A549 (cell line): ENCODE measurements at regions not wholly inside any gene's neighbourhood (a gene's known extent, or its start where the extent isn't known, plus 50 kb on each side); places are given as distances from the start of the nearest gene placed in this dataset.
A peak's percentile ranks its signal among the peaks of the same experiment; 100 is the strongest.

ENCODE experiments used
- ATAC-seq, 2 experiments: fragments of 200-7000 bp in 1 of 2; fragments of >200 bp in 1 of 2; cut with Nextera tagmentation in 1 of 2; cut with Tn5 transposase in 1 of 2; 3 replicates each; pipeline versions ENCODE4 v1.8.0 to v1.9.1; 2018 to 2020; ENCODE audit warnings: mild to moderate bottlenecking in 1 of 2, moderate library complexity in 1 of 2
- CTCF ChIA-PET: fragments of 300-600 bp; sonication (Branson Sonifier 250); formaldehyde crosslinking; extraction: SDS; loops from one replicate; lab custom pipeline; 2021; ENCODE audit warnings: antibody characterized with exemption, inconsistent platforms; lab: Yijun Ruan, JAX
- POLR2A ChIA-PET: fragments of 350-600 bp; formaldehyde crosslinking; extraction: SDS; loops from one replicate; lab custom pipeline; 2021; ENCODE audit warnings: antibody characterized with exemption, inconsistent platforms; lab: Yijun Ruan, JAX
- DNase-seq, 2 experiments: peaks; one replicate each; pipeline versions ENCODE4 v3.0.0 to v3.0.0-alpha.2; 2011 to 2016; ENCODE audit warnings: low read depth in 1 of 2, low spot score in 1 of 2
- FAIRE-seq: peaks from 2 replicates; lab custom pipeline; 2011; peaks lifted over from hg19 to GRCh38; lab: Jason Lieb, UNC
- H3K27ac ChIP-seq, 2 experiments: fragments of >200 bp; sonication (Bioruptor Twin); formaldehyde crosslinking; 3 replicates each; pipeline ENCODE4 v1.5.1; 2016 to 2017
- H3K4me1 ChIP-seq: fragments of >200 bp; sonication (Bioruptor Twin); formaldehyde crosslinking; 3 replicates; pipeline ENCODE4 v1.6.1; 2016
- H3K4me2 ChIP-seq: fragments of >200 bp; sonication (Bioruptor Twin); formaldehyde crosslinking; 3 replicates; pipeline ENCODE4 v1.6.1; 2016
- H3K4me3 ChIP-seq: fragments of >200 bp; sonication (Bioruptor Twin); formaldehyde crosslinking; 3 replicates; pipeline ENCODE4 v1.5.1; 2016
- H3K9me3 ChIP-seq: fragments of >200 bp; sonication (Bioruptor Twin); formaldehyde crosslinking; 3 replicates; pipeline ENCODE4 v1.6.1; 2016
- CBX8 ChIP-seq: fragments of 200-600 bp; sonication (generic); IDR thresholded peaks from 2 replicates; pipeline ENCODE4 v1.6.1; 2016
- CEBPB ChIP-seq, 2 experiments: fragments of >200 bp in 1 of 2; sonication (Bioruptor Twin) in 1 of 2; formaldehyde crosslinking in 1 of 2; IDR thresholded peaks; 2 replicates each; pipeline ENCODE4 v1.6.1; 2012 to 2016
- FOSB ChIP-seq: fragments of 250-450 bp; sonication (Bioruptor Pico); IDR thresholded peaks from 2 replicates; pipeline ENCODE4 v1.5.0; 2020; ENCODE audit warnings: mild to moderate bottlenecking, moderate library complexity
- FOSL2 ChIP-seq, 2 experiments: fragments of 450-650 bp in 1 of 2; fragments of >200 bp in 1 of 2; sonication (Bioruptor Twin) in 1 of 2; formaldehyde crosslinking; IDR thresholded peaks; 2 replicates each; pipeline versions ENCODE4 v1.5.0 to v1.6.1; 2016 to 2020; ENCODE audit warnings: mild to moderate bottlenecking in 1 of 2, moderate library complexity in 1 of 2
- FOXS1 ChIP-seq: fragments of 250-450 bp; sonication (Bioruptor Pico); IDR thresholded peaks from 2 replicates; pipeline ENCODE4 v1.5.0; 2020; ENCODE audit warnings: mild to moderate bottlenecking, moderate library complexity
- HOXB5 ChIP-seq: fragments of 250-450 bp; sonication (Bioruptor Pico); IDR thresholded peaks from 2 replicates; pipeline ENCODE4 v1.5.0; 2020; ENCODE audit warnings: mild to moderate bottlenecking, moderate library complexity
- KDM5A ChIP-seq: fragments of 200-600 bp; sonication (generic); IDR thresholded peaks from 2 replicates; pipeline ENCODE4 v1.6.1; 2016; ENCODE audit warnings: antibody characterized with exemption, mild to moderate bottlenecking
- MAZ ChIP-seq: fragments of 150-350 bp; IDR thresholded peaks from 2 replicates; pipeline ENCODE4 v1.6.1; 2014; ENCODE audit warnings: antibody characterized with exemption, low read depth, low read length, borderline replicate concordance
- MYC ChIP-seq: IDR thresholded peaks from 2 replicates; pipeline ENCODE4 v1.6.1; 2012; ENCODE audit warnings: mild to moderate bottlenecking, inconsistent platforms, low read length, improper control_type of control experiment, borderline replicate concordance
- NFE2L2 ChIP-seq: fragments of 150-350 bp; conservative IDR thresholded peaks from 2 replicates; pipeline ENCODE4 v1.6.1; 2014; ENCODE audit warnings: low read length
- POLR2A ChIP-seq: IDR thresholded peaks from 2 replicates; pipeline ENCODE4 v1.6.1; 2012; ENCODE audit warnings: mild to moderate bottlenecking, low read length
- RAD21 ChIP-seq, 2 experiments: fragments of >200 bp in 1 of 2; sonication (Bioruptor Twin) in 1 of 2; formaldehyde crosslinking in 1 of 2; IDR thresholded peaks in 1 of 2; conservative IDR thresholded peaks in 1 of 2; 2 replicates in 1 of 2; 3 replicates in 1 of 2; pipeline ENCODE4 v1.6.1; 2012 to 2018; ENCODE audit warnings: inconsistent platforms in 1 of 2
- SMC3 ChIP-seq: fragments of >200 bp; sonication (Bioruptor Twin); formaldehyde crosslinking; IDR thresholded peaks from 3 replicates; pipeline ENCODE4 v1.6.1; 2018; ENCODE audit warnings: inconsistent platforms
- SREBF2 ChIP-seq: fragments of 450-650 bp; IDR thresholded peaks from 2 replicates; pipeline ENCODE4 v1.6.1; 2014; ENCODE audit warnings: mild to moderate bottlenecking, moderate library complexity
- TP53 ChIP-seq: fragments of 250-450 bp; sonication (Bioruptor Pico); IDR thresholded peaks from 2 replicates; pipeline ENCODE4 v1.5.0; 2021; ENCODE audit warnings: mild to moderate bottlenecking, moderate library complexity
- ZFP36 ChIP-seq: fragments of 450-650 bp; IDR thresholded peaks from 2 replicates; pipeline ENCODE4 v1.6.1; 2014; ENCODE audit warnings: borderline replicate concordance; ENCODE audit not compliant: partially characterized antibody
- ZSCAN20 ChIP-seq: fragments of 250-450 bp; sonication (Bioruptor Pico); IDR thresholded peaks from 2 replicates; pipeline ENCODE4 v1.8.0; 2022; ENCODE audit warnings: mild to moderate bottlenecking, moderate library complexity
- WGBS: methylation state at CpG from one replicate; pipeline ENCODE4 v1.1.6; 2017; ENCODE audit errors: missing lambda C conversion rate; 5-methylcytosine and 5-hydroxymethylcytosine counted together
- TF ChIP-seq, protein P1 (sequence below): fragments of >200 bp; sonication (Bioruptor Twin); formaldehyde crosslinking; IDR thresholded peaks from 3 replicates; pipeline ENCODE4 v1.5.1; 2016
- TF ChIP-seq, protein P2 (sequence below): fragments of 200-600 bp; sonication (generic); IDR thresholded peaks from 2 replicates; pipeline ENCODE4 v1.6.1; 2016; ENCODE audit warnings: antibody characterized with exemption, mild to moderate bottlenecking, moderate library complexity
- TF ChIP-seq, protein P3 (sequence below): IDR thresholded peaks from 2 replicates; pipeline ENCODE4 v1.6.1; 2012
- TF ChIP-seq, protein P4 (sequence below): fragments of 150-350 bp; IDR thresholded peaks from 2 replicates; pipeline ENCODE4 v1.6.1; 2014; ENCODE audit warnings: low read depth, mild to moderate bottlenecking, low read length

DNA sequence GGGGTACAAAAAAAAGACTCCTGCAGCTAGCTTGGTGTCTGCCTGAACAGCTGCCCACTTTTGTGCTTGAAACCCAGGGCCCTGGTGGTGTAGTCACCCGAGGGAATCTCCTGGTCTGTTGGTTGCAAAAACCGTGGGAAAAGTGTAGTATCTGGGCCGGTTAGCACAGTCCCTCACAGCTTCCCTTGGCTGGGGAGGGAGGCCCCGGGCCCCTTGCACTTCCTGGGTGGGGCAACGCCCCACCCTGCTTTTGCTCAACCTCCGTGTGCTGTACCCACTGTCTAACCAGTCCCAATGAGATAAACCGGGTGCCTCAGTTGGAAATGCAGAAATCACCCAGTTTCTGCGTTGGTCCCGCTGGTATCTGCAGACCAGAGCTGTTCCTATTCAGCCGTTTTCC lies 211.7 kb upstream of the ZPLD1 start (continued):
- TF ChIP-seq, protein P1, sequence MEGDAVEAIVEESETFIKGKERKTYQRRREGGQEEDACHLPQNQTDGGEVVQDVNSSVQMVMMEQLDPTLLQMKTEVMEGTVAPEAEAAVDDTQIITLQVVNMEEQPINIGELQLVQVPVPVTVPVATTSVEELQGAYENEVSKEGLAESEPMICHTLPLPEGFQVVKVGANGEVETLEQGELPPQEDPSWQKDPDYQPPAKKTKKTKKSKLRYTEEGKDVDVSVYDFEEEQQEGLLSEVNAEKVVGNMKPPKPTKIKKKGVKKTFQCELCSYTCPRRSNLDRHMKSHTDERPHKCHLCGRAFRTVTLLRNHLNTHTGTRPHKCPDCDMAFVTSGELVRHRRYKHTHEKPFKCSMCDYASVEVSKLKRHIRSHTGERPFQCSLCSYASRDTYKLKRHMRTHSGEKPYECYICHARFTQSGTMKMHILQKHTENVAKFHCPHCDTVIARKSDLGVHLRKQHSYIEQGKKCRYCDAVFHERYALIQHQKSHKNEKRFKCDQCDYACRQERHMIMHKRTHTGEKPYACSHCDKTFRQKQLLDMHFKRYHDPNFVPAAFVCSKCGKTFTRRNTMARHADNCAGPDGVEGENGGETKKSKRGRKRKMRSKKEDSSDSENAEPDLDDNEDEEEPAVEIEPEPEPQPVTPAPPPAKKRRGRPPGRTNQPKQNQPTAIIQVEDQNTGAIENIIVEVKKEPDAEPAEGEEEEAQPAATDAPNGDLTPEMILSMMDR = no peak
- no peak for TF ChIP-seq TP53 (CRISPR knock-in tag)
- TF ChIP-seq, protein P2, sequence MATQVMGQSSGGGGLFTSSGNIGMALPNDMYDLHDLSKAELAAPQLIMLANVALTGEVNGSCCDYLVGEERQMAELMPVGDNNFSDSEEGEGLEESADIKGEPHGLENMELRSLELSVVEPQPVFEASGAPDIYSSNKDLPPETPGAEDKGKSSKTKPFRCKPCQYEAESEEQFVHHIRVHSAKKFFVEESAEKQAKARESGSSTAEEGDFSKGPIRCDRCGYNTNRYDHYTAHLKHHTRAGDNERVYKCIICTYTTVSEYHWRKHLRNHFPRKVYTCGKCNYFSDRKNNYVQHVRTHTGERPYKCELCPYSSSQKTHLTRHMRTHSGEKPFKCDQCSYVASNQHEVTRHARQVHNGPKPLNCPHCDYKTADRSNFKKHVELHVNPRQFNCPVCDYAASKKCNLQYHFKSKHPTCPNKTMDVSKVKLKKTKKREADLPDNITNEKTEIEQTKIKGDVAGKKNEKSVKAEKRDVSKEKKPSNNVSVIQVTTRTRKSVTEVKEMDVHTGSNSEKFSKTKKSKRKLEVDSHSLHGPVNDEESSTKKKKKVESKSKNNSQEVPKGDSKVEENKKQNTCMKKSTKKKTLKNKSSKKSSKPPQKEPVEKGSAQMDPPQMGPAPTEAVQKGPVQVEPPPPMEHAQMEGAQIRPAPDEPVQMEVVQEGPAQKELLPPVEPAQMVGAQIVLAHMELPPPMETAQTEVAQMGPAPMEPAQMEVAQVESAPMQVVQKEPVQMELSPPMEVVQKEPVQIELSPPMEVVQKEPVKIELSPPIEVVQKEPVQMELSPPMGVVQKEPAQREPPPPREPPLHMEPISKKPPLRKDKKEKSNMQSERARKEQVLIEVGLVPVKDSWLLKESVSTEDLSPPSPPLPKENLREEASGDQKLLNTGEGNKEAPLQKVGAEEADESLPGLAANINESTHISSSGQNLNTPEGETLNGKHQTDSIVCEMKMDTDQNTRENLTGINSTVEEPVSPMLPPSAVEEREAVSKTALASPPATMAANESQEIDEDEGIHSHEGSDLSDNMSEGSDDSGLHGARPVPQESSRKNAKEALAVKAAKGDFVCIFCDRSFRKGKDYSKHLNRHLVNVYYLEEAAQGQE = no peak
- TF ChIP-seq KDM5A = no peak
- TF ChIP-seq ZSCAN20 (CRISPR knock-in tag) = no peak
- TF ChIP-seq, protein P3, sequence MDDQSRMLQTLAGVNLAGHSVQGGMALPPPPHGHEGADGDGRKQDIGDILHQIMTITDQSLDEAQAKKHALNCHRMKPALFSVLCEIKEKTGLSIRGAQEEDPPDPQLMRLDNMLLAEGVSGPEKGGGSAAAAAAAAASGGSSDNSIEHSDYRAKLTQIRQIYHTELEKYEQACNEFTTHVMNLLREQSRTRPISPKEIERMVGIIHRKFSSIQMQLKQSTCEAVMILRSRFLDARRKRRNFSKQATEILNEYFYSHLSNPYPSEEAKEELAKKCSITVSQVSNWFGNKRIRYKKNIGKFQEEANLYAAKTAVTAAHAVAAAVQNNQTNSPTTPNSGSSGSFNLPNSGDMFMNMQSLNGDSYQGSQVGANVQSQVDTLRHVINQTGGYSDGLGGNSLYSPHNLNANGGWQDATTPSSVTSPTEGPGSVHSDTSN = no peak
- TF ChIP-seq MAZ = no peak
- TF ChIP-seq CEBPB (IDR thresholded peaks at IDR 0.05) = no peak
- no peak for TF ChIP-seq MYC
- no peak for TF ChIP-seq FOSL2 (IDR thresholded peaks at IDR 0.05)
- no peak for TF ChIP-seq FOSL2 (CRISPR knock-in tag; IDR thresholded peaks at IDR 0.05)
- TF ChIP-seq CBX8 = no peak
- no peak for TF ChIP-seq POLR2A

DNA sequence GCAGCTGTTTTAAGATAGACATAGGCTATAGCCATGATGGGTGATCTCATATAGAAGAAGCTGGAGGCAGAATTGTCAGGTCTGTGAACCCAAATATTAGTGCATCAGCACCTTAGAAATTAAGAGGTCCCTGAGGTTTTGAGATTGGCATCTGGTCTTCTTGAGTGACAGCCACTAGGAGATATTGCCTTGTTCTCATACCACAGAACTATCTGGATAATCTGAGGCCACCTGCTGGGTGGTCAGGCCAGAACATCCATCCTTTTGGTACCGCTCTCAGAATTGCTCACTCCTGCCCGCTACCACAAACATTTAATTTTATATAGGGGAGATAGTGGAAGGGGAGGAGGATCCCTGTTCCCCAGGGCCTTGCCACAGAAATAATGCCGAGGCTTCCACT lies 210.6 kb upstream of the ZPLD1 start:
- TF ChIP-seq FOSB (CRISPR knock-in tag) (no peak), ZFP36 (no peak), RAD21 (conservative IDR thresholded peaks at IDR 0.05 in 1 of 2, IDR thresholded peaks at IDR 0.05 in 1 of 2) (peak; percentile 53 to 62), POLR2A (no peak), CEBPB (IDR thresholded peaks at IDR 0.05) (no peak), FOXS1 (no peak), SREBF2 (no peak), HOXB5 (CRISPR knock-in tag) (no peak), NFE2L2 (no peak), KDM5A (no peak), CBX8 (no peak), MAZ (no peak), SMC3 (peak; percentile 56)
- TF ChIP-seq, protein P1 = peak; percentile 49
- TF ChIP-seq, protein P4, sequence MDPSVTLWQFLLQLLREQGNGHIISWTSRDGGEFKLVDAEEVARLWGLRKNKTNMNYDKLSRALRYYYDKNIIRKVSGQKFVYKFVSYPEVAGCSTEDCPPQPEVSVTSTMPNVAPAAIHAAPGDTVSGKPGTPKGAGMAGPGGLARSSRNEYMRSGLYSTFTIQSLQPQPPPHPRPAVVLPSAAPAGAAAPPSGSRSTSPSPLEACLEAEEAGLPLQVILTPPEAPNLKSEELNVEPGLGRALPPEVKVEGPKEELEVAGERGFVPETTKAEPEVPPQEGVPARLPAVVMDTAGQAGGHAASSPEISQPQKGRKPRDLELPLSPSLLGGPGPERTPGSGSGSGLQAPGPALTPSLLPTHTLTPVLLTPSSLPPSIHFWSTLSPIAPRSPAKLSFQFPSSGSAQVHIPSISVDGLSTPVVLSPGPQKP = no peak
- TF ChIP-seq, protein P3 = no peak
- POLR2A ChIA-PET = interaction anchor here (1.5 to 2.7 kb wide), 2 partner anchors 374 to 397 kb away, joined by 7 to 33 read pairs; partner anchors contain the start of gene NFKBIZ
- ATAC-seq = peak; percentile 72 to 74; a peak in 5 of 6 replicates

More for the DNA sequence above, 210.6 kb upstream of the ZPLD1 start:
- CTCF ChIA-PET = interaction anchor here (0.5 to 12.7 kb wide), 22 partner anchors 10 to 429 kb away, joined by 3 to 374 read pairs (median 10); no protein-coding TSS in a partner anchor
- peak overlapping the region; percentile 59 to 73; a peak in 5 of 6 replicates for H3K27ac ChIP-seq
- H3K9me3 ChIP-seq = no peaks in the 10 kb centered on the region
- H3K4me2 ChIP-seq = no peak overlapping the region
- FAIRE-seq (no peak), DNase-seq (peak; percentile 6 to 52)
- H3K4me3 ChIP-seq = no peak overlapping the region
- 92% methylated on average over 3 of the region's 3 CpGs for WGBS
- peaks cover 8% of the 10 kb centered on the region for H3K4me1 ChIP-seq
